HG03439 (cell line): ENCODE measurements at regions not wholly inside any gene's neighbourhood (a gene's known extent, or its start where the extent isn't known, plus 50 kb on each side); places are given as distances from the start of the nearest gene placed in this dataset.
"Not testable (repeated sequence)": the region's sequence is repeated elsewhere in the genome, so short reads cannot be mapped to it uniquely, and the experiment has no call there.

Experiments used
- ATAC-seq: cut with Tn5 transposase; IDR thresholded peaks from one replicate; pipeline ENCODE4 v1.9.1; 2021; ENCODE audit warnings: mild to moderate bottlenecking, moderate library complexity; ENCODE audit not compliant: unreplicated experiment

- ATAC-seq = not testable (repeated sequence)
These were observed 185.9 kb upstream of the ZNF644 start for GRCh38 chr1:91207691-91208090.

- ATAC-seq = not testable (repeated sequence)
These were observed 182.3 kb upstream of the ZNF644 start for GRCh38 chr1:91204150-91204549.

DNA sequence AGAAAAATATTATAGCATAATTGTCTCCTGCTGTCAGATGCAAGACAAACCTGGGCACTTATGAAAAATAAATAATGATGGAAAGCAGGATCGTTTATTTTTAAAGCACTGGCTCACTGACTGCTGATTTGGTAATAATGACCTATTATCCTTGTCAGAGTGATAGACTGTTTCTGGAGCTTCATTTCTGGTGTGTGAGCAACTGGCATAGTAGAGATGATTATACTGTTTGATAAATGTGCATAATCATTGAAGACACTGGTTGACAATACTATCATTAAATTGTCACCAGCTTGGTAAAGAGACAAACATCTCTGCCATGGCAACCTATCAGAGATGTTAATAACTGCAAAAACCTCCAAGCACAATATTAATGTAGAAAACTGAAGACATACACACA lies 179.9 kb upstream of the ZNF644 start:
- ATAC-seq = no peak

- ATAC-seq = no peak
These were observed 179.3 kb upstream of the ZNF644 start for GRCh38 chr1:91201176-91201575.

DNA sequence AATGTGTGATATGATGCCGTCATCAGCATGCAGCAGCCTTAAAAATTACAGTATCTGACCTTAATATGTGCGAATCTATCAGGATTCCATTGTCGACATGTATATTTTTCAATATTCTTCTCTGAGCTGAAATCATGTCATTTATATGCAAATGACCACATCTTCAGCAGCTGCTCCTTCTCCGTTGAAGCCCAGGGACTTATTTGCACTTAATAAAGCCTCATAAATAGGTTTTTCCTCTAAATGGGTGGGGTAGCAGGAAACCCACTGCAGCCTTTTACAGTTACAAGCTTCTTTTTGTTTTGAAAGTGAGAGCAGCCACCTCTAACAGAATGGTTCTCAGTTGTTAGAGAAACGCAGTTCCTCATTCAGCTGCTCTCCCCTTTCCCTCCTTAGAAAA lies 178.8 kb upstream of the ZNF644 start:
- no peak for ATAC-seq

GRCh38 chr1:91199988-91200387 lies 178.2 kb upstream of the ZNF644 start:
- no peak for ATAC-seq

GRCh38 chr1:91190996-91191395 lies 169.2 kb upstream of the ZNF644 start:
- no peak for ATAC-seq

- ATAC-seq = no peak
These were observed 167.3 kb upstream of the ZNF644 start for GRCh38 chr1:91189096-91189495.

DNA sequence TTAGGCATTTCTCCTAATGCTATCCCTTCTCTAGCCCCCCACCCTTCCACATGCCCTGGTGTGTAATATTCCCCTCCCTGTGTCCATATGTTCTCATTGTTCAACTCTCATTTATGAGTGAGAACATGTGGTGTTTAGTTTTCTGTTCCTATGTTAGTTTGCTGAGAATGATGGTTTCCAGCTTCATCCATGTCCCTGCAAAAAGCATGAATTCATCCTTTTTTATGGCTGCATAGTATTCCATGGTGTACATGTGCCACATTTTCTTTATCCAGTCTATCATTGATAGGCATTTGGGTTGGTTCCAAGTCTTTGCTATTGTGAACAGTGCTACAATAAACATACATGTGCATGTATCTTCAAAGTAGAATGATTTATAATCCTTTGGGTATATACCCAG lies 161.0 kb upstream of the ZNF644 start:
- not testable (repeated sequence) for ATAC-seq

DNA sequence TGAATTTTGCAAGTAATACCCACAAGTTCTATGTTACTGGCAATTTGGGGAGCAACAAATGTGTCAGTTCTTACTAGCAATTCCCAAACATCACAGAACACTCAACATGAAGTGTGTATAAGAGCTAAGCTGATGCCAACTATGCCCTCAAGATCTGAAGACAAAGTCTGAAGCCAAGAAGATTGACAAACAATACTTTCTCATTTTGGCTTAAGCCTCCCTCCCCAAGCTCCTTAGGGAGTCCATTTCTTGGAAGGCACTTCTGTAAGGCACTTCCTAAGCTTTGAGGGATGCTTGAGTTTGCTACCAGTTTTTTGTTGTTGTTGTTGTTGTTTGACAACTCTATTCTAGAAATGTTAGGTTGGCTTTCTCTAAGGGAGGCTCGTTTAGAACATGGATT lies 154.4 kb upstream of the ZNF644 start:
- ATAC-seq = no peak

GRCh38 chr1:91174734-91175133 lies 152.9 kb upstream of the ZNF644 start:
- ATAC-seq = no peak

- no peak for ATAC-seq
These were observed 151.6 kb upstream of the ZNF644 start for GRCh38 chr1:91173346-91173890.

- no peak for ATAC-seq
These were observed 150.7 kb upstream of the ZNF644 start for GRCh38 chr1:91172541-91172940.

DNA sequence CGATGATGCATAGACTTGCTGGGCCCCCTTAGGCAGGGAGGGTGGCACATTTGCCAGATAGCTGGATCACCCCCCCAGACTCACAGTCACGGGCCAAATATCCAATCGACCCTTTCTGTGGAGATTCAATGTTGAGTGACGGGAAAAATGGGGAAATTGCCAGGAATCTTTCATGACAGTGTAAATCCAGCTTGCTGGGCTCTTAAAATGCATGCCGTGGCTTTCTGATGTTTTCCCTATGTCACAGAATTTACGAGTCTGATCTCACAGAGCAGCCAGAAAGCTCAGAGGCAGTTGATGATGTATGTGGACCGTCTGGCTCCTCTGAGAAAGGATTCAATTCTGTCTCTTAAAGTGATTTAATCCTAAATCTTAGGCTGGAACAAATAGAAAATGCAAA lies 150.1 kb upstream of the ZNF644 start:
- no peak for ATAC-seq

GRCh38 chr1:91170571-91170970 lies 148.7 kb upstream of the ZNF644 start:
- ATAC-seq = no peak

- ATAC-seq = peak; percentile 52
These were observed 144.4 kb upstream of the ZNF644 start for GRCh38 chr1:91166106-91166712.

GRCh38 chr1:91165033-91165654 lies 143.3 kb upstream of the ZNF644 start:
- ATAC-seq = peak; percentile 92

DNA sequence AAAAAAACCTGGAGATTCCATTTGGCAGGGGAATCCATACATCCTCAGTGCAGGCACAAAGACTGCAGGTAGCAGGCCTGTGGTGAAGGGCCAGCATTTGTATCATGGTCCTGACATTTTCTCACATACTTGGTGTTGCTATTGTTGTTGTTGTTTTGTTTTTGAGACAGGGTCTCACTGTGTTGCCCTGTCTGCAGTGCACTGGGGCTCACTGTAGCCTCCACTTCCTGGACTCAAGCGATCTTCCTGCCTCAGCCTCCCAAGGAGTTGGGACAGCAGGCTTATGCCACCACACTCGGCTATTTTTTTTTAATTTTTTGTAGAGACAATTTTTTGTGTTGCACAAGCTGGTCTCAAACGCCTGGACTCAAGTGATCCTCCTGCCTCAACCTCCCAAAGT lies 140.8 kb upstream of the ZNF644 start:
- no peak for ATAC-seq

DNA sequence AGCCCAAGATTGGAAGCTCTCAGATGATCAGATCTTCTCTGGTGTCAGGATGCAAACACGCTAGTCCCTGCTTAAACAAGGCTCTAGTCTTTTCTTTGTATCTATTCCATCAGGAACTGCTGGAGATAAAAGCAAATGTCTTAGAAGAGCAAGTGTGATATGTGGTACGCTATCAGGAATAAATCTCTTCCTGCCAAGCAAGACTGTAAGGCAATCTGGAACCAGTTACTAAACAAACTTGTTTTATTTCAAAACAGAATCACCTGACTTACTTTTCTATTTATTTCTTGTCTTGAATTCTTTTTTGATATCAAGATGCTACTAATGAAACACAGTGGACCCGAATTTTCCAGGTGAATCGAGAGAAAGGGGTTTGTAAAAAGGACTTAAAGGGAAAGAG lies 139.9 kb upstream of the ZNF644 start:
- no peak for ATAC-seq

DNA sequence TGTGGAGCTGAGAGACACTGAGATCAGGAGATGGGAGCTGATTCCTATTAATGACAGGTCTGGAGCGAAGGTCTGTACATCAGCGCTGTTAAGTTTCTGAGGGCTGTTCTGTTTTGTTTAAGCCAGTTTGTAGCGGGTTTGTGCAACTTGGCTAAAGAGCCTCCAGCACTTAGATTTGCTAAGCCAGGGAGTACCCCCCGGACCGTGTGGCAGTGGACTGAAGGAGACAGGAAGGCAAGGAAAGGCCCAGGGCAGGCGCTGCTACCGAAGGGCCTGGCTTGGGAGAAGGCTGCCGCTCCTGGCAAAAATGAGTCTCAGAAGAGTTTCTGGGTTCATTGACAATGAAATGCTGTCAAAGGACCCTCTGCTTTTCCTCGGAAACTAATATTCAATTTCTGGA lies 139.3 kb upstream of the ZNF644 start:
- no peak for ATAC-seq

- no peak for ATAC-seq
These were observed 138.7 kb upstream of the ZNF644 start for GRCh38 chr1:91160363-91161075.

- ATAC-seq = no peak
These were observed 131.5 kb upstream of the ZNF644 start for GRCh38 chr1:91153341-91153740.
